Left colon (tissue), 2 donors: ENCODE measurements at regions not wholly inside any gene's neighbourhood (a gene's known extent, or its start where the extent isn't known, plus 50 kb on each side); places are given as distances from the start of the nearest gene placed in this dataset.

ENCODE experiments used
- ATAC-seq: fragments of 200-7000 bp; cut with Tn5 transposase; one replicate; pipeline ENCODE4 v1.9.1; 2020; ENCODE audit warnings: mild to moderate bottlenecking, moderate library complexity
- DNase-seq, 2 donors: peaks; one replicate each; pipeline ENCODE4 v3.0.0-alpha.2; 2020
- intact Hi-C, 2 donors: fragments of 100-400 bp; cut with DNase I in 1 of 2; cut with micrococcal nuclease in 1 of 2; formaldehyde crosslinking; loops; one replicate each; pipeline versions ENCODE4 v1.11.2 to v1.14.0; 2022; cut with DNase I, micrococcal nuclease
- donor health status: DM: no; HTN: no; CAD: no.
- donor health status: DM: yes; HTN: yes; CAD: no.

- intact Hi-C loops, result no loop called here
- DNase-seq (no peak), ATAC-seq (no peak)
Observed at GRCh38 chr2:121006743-121007489, 271.2 kb downstream of the GLI2 start.

GRCh38 chr2:121007490-121007853 is 271.8 kb downstream of the GLI2 start:
- intact Hi-C loops, result no loop called here
- DNase-seq, result no peak
- no peak for ATAC-seq

GRCh38 chr2:121008975-121009374 is 273.3 kb downstream of the GLI2 start:
- DNase-seq (no peak), ATAC-seq (no peak)
- intact Hi-C loops, result no loop called here

GRCh38 chr2:121010998-121011397 is 274.0 kb downstream of the TFCP2L1 start:
- ATAC-seq (no peak), DNase-seq (no peak)
- intact Hi-C loops, result no loop called here

GRCh38 chr2:121014876-121015275 is 270.1 kb downstream of the TFCP2L1 start:
- DNase-seq (no peak), ATAC-seq (no peak)
- intact Hi-C loops, result no loop called here

GRCh38 chr2:121015971-121016485 is 269.0 kb downstream of the TFCP2L1 start:
- intact Hi-C loops, result no loop called here
- DNase-seq, result no peak
- ATAC-seq, result peak; percentile 44

GRCh38 chr2:121017396-121017795 is 267.6 kb downstream of the TFCP2L1 start:
- intact Hi-C loops, result no loop called here
- peak; percentile 37 for ATAC-seq

GRCh38 chr2:121018136-121019061 is 266.6 kb downstream of the TFCP2L1 start:
- DNase-seq (no peak), ATAC-seq (peak; percentile 26)
- intact Hi-C loops, result no loop called here

More at GRCh38 chr2:121017396-121017795, 267.6 kb downstream of the TFCP2L1 start:
- no peak for DNase-seq

GRCh38 chr2:121019071-121019470 is 265.9 kb downstream of the TFCP2L1 start:
- intact Hi-C loops, result no loop called here
- DNase-seq (no peak), ATAC-seq (no peak)

GRCh38 chr2:121019756-121020155 is 265.2 kb downstream of the TFCP2L1 start:
- no peak for DNase-seq
- intact Hi-C loops, result no loop called here
- no peak for ATAC-seq

- intact Hi-C loops, result no loop called here
Observed at GRCh38 chr2:121021685-121022084, 263.3 kb downstream of the TFCP2L1 start.

GRCh38 chr2:121028577-121028976 is 256.4 kb downstream of the TFCP2L1 start:
- ATAC-seq, result no peak
- no peak for DNase-seq
- intact Hi-C loops, result no loop called here

More at GRCh38 chr2:121021685-121022084, 263.3 kb downstream of the TFCP2L1 start:
- ATAC-seq (no peak), DNase-seq (no peak)

GRCh38 chr2:121030523-121030922 is 254.5 kb downstream of the TFCP2L1 start:
- DNase-seq (no peak), ATAC-seq (no peak)
- intact Hi-C loops, result no loop called here

- DNase-seq (no peak), ATAC-seq (no peak)
- intact Hi-C loops, result no loop called here
Observed at GRCh38 chr2:121031568-121032340, 253.2 kb downstream of the TFCP2L1 start.

GRCh38 chr2:121033461-121033996 is 251.5 kb downstream of the TFCP2L1 start:
- intact Hi-C loops, result no loop called here
- ATAC-seq (no peak), DNase-seq (no peak)

- DNase-seq, result no peak
- no peak for ATAC-seq
Observed at GRCh38 chr2:121034551-121034950, 250.5 kb downstream of the TFCP2L1 start.

GRCh38 chr2:121036226-121036692 is 248.7 kb downstream of the TFCP2L1 start:
- peak; percentile 96 for ATAC-seq
- DNase-seq, result no peak
- intact Hi-C loops, result no loop called here

More at GRCh38 chr2:121034551-121034950, 250.5 kb downstream of the TFCP2L1 start:
- intact Hi-C loops, result no loop called here

GRCh38 chr2:121037480-121037879 is 247.5 kb downstream of the TFCP2L1 start:
- intact Hi-C loops, result no loop called here
- ATAC-seq, result no peak
- DNase-seq, result no peak

- ATAC-seq, result no peak
- no peak for DNase-seq
- intact Hi-C loops, result no loop called here
Observed at GRCh38 chr2:121038031-121038430, 247.0 kb downstream of the TFCP2L1 start.
